ENCODE measurements at regions not wholly inside any gene's neighbourhood (a gene's known extent, or its start where the extent isn't known, plus 50 kb on each side); places are given as distances from the start of the nearest gene placed in this dataset.

DNA sequence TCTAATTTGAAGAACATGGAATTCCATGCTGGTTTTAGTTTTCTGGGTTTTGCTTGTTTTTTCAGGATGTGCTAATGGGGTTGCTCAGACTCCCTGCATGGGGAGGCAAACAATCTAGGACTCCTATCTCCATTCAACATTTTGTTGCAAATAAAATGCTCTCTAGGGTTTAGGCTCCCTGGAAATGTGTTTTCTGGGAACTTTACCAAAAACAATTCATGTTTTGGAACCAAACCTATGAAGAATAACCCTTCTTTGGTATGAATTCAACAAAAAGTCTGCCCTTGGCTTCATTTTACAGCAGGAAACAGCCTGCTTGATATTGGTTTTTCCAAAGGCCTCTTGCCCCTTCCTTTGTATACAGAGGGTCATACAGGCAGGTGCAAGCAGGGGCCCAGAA, 217.7 kb downstream of the FOXA2 start:
- peak in 1 of 2 experiments; percentile 51 for DNase-seq

DNA sequence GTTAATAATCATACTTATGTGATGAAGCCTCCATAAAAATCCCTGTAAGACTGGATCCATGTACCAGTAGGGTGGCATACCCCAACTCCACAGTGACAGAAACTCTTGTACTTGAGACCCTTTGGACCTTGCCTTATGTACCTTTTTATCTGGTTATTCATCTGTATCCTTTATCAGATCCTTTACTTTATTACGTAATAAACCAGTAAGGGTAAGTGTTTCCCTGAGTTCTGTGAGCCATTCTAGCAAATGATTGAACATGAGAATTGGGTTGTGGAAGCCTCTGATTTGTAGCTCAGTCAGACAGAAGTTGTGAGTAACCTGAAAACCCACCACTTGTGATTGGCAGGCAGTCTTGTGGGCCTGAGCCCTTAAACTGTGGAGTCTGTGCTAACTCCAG, 229.7 kb downstream of the FOXA2 start:
- DNase-seq, result no peak

DNA sequence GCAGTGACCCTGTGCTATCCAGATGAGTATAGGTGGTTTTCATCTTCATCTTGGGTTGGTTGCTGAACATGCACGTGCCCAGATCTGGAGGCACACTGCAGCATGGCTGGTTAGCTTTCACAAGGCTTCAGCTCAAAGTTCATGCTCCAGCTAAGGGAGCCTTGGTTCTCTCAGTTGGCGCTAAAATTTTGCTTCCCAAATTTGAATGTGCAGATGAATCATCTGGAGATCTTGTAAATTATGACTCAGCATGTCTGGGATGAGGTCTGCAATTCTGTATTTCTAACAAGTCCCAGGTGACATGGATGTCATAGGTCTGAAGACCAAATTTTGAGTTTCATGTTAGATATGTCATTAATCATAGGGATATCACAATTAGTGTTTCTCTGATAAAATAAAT, 230.8 kb downstream of the FOXA2 start:
- no peak for DNase-seq

DNA sequence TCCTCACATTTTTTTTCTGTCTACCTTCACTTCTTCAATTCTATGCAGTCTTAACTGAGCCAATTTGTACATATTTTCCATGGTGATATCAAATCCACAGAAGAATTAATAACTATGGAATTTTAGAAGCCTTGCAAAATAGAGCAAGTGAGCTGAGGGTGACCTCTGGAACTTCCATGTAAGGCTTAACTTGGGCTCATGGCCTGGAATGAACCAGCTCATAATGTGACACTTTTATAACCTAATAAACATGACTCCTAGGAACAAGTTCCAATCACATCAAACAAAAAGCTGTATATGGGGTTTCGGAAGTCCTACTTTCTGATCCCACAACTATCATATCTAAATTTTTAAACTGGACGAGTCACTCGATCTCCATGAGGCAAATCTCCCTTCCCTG, 232.4 kb downstream of the FOXA2 start:
- DNase-seq, result no peak

DNA sequence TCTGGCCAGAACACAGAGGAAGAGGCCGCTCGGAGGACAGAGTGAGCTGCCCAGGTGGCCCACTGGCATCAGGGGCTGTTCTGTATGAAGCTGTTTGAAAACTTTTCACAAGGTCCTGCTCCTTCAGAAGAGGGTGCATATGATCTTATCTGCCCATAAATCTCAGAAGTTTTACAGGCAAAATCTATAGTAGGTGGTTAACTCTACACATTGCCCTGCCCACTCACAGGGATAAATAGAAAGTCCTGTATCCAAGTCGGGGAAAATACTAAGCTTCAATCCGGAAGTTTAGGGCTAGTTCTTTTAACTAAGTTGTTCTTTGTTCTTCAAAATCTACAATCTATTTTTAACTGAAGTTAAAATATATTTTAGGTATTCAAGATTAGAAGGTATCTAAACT, 233.7 kb downstream of the FOXA2 start:
- DNase-seq, result no peak

DNA sequence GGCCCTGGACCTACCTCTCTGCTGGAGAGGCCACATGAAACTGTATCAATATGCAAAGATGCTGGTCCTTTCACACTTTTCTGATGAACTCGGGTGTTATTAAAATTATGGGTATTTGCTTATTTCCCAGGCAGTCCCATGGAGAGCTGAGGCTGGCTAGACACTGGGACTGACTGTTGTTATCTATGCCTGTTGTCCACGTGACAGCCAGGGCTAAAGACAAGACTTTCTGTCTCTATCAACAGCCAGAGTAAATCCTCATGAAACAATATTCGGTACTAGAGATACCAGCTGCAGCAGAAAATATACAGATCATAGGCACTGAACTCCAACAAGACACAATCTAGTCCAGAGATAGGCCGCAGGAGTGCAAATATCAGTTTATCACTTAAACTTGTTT, 236.4 kb downstream of the FOXA2 start:
- no peak for DNase-seq

DNA sequence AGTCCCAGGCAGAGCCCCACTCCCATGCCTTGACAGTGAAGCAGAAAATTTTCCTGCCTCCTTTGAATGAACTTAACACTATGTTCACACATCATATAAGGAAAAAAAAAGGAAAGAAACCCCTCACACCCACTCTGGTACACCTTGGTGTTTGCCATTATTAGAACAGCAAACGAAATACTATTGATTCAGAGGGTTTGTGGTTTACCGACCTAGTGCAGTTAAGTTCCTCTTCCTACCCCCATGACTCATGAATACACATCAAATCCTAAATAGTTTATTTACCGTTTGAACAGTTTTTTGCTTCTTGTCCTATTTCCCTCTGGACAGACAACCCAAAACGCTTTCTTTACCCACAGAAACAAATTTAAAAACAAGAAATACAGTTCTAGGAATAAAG, 237.7 kb downstream of the FOXA2 start:
- no peak for DNase-seq

DNA sequence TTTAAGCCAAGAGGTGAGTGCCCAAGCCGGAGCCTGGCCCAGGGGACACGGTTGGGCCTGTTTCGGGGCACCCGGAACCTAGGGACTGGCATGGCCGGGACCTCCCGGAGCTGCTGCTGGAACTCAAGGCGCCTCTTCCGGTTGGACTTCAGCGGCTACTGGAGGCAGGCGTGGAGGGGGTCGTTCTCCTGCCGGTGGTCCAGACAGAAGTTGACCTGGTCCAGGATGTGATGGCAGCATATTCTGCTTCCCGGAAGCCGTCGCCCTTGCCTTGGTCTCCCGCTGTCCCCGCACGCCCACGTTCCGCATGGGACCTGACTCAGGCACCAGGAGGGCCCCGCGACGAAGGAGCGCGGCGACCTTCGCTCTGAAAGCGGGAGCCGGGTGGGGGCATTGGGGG, 240.8 kb downstream of the FOXA2 start:
- DNase-seq, result no peak

DNA sequence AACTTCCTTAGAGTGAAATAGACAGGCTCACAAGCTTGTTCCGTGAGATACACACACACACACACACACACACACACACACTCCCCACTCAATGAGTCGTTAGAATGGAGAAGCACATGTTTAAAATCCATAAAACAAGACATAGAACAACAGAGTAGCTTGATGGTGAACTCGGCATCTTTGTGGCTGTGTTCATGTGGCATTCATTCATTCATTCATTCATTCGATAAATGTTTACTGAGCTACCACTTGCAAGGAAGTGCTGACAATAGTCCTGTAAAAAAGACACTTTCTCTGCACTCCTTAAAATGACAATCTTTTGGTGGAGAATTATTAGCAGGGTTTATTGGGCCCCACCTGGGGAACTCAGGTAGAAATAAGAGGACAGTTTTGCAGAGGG, 242.0 kb downstream of the FOXA2 start:
- no peak for DNase-seq

DNA sequence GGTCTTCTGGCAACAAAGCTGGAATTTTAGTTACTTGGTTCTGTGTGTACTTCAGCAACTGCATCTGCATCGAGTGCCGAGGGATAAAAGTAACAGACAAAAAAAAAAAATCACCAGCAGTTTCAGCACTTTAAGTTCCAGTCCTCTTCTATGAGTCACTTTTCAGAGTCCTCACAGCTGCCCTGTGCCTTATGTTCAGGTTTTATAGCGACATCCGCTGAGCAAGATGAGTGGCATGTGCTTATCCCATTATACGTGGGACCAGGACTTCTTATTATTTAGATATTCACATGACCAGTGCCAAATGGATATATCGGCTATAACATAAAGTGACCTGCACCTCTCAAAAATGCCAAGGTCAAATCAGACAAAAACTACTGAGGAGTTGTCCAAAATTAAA, 242.9 kb downstream of the FOXA2 start:
- no peak for DNase-seq

DNA sequence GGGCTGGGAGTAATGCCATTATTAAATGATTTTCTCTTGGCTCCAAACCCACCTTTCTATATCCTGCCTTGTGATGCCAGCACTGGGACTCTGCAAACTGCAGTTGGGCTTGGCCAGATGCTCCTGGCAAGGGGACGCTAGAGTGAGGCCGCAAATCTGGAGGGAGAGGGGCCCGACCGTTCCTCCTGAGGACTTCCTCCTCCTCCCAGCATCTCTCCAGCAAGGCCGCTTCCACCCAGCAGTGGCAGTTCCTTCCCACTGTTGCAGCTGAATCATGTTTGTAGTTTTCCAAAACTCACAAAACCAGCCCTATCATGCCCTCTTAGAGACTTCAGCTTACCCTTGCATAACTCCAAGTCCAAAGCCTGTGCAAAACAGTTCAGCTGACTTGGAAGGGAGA, 244.4 kb downstream of the FOXA2 start:
- DNase-seq, result peak in 1 of 2 experiments; percentile 15

DNA sequence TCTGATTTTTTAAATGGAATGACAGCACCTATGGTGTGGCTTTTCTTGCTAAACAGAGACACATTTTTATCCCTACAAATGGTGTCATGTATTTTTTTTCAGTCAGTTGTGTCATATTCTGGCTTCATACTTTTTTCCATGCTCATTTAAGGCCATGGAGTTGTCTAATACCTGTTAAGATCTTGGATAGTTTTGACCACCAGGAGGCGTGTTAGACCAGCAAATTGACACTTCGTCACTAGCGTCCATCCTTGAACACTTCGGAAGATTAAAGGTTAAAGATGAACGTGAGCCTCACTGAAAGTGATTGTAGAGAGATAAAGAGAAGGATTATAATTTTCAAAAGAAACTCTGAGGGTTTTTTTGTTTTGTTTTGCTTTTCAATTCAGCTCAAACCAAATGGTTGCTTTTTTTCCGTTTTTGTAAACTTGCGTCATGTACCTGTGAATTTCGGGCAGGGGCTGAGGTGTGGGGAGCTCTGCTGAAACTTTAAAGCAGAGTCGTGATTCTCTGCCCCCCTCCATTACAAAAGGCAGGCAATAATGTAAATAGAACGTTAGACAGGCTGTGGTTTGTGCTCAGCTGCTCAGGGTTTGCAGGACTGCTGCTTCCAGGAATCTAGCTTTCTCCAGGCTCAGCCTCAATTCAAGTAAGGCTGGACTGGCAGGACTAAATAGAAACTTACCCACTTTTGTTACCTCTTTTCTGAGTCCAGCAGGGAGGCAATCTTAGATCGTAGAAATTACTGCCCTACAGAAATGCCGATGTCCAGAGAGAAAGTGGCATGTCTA, 245.1 kb downstream of the FOXA2 start:
- peak; percentile 83 to 88 for DNase-seq

DNA sequence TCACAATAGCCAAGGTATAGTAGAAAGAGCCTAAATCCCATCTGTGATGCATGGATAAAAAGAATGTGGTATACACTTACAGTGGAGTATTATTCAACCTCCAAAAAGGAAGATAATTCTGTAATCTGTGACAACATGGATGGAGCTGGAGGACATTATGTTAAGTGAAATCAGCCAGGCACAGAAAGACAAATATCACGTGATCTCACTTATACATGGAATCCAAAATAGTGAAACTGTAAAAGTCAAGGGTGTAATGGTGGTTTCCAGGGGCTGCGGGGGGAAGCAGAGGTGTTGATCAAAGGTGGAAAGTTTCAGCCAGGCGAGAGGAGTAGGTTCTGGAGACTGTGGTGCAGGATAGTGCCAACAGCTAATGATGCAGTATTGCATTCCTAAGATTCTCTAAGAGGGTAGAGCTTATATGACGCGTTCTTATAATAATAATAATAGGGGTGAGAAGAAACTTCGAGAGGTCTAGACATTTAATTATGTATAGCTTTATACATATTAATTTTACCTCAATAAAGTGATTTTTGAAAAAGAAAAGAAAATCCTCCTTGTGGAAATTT, 246.1 kb downstream of the FOXA2 start:
- DNase-seq, result no peak

DNA sequence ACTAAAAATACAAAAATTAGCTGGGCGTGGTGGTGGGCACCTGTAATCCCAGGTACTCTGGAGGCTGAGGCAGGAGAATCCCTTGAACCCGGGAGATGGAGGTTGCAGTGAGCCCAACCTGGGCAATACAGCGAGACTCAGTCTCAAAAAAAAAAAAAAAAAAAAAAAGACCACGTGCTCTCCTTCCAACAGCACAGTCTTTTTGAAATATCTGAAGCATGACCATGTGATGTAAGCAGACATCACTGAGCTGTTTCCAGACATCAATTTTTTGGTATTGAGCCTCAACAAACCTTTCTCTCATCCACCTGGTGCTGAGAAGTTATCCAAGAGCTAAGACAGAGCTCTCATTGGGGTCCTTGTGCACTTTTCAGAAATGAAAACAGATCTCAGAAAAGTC, 249.2 kb downstream of the FOXA2 start:
- DNase-seq, result no peak

DNA sequence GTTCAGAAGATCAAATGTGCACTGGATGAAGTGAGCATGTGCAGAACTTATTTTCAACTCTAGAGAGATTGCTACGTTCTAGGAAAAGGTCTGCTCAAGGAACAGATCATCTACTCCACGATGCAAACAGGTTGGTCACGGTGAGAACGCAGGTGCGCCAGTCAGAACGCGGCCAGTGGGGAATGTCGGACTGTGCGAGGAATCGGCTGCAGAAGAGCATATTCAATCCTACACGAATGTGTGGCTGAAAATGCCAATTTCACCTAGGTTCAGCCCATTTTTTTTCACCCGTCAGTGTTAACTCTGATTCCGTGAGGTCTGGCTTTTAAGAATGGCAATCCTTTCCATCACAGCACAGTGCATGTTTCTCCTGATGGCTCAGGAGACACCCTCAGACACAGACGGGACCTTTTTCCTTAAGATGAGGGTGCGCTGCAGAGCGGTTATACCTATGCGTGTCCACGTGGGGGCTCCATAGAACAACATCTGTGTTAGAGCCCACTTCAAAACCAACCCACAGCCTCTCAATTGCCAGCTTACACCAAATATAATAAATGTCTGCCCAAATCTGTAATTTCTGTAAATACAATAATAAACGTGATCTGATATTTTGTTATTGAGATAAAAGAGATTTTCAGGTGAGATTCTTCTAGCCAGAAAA, 250.4 kb downstream of the FOXA2 start:
- peak; percentile 72 to 74 for DNase-seq

DNA sequence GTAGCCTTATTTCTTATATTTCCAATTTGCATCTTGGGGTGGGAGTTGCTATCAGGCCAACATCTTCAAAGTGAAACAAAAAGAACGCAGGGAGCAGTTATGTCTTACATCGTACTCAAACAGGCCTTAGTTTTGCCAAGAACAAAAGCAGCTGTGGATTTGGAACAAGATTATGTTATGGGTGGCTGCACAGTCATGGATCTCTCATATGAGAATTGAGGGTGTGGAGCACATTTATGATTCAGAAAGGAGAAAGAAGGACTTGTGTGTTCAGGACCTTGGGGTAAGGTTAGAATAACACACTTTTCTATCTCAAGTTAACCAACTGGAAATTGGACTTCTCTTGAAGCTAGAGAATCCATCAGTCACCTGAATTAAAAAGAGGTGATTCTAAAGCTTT, 259.9 kb downstream of the FOXA2 start:
- no peak for DNase-seq

DNA sequence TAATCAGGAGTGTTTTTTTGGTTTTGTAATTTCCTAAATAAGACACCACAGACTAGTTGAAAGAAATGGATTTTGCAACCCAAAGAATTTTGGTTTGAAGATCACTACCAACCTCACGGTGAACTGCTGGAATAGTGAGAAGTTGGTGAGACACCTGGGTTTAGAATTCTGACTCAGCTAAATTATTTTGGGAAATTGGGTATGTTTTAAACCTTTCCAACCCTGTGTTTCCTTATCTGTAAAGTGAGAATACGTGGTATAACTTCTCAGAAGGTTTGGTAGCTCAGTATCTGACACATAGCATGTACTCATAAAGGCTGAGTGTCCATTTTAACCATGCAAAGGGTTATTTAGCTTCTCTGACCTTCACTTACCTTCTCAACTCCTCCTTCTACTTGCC, 261.9 kb downstream of the FOXA2 start:
- no peak for DNase-seq

DNA sequence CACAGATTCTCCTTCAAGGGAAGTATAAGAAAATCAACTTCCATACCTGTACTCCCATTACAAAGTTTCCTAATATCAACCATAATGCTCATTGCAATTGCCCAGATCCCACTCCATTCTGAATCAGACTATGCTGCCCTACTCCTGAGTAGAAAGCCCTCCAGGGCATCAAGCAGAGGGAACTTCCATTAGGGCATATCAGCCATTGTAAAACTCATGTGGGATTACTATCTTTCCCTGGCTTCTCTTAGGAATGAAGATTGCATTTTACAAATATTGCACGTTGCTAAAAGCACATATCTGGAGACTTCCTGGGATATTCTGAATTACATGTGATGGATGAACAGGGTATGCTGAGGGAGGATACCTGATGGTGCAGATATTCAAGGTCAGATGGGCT, 263.2 kb downstream of the FOXA2 start:
- DNase-seq, result no peak

DNA sequence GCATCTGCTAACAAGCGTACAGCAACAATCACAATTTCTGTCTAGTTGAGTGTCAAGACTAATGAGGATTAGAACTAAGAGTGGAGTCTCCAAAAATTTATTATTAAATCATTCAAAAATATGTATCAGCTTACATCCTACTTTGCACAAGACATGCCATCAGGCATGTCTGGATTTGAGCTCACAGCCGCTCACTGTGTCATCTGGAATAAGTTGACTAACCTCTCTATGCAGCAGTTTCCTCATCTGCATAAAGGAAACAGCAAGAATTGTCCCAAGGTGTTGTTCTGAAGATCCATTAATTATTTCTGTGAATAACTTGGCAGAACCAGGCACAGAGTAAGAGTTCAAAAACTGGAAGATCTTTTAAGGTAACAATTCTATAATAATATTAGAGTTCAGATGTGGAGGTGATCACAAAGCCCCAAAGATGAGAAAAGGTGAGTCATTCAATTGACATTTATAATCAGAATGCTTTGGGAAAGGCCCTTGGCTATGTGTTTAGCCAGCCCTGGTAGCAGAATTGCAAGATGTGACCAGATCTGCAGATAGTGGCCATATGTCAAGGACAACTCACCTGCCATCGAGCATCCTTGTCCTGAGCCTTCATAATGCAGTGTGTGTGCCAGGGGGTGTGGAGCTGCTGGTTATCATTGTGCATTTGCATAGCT, 264.0 kb downstream of the FOXA2 start:
- DNase-seq, result no peak

DNA sequence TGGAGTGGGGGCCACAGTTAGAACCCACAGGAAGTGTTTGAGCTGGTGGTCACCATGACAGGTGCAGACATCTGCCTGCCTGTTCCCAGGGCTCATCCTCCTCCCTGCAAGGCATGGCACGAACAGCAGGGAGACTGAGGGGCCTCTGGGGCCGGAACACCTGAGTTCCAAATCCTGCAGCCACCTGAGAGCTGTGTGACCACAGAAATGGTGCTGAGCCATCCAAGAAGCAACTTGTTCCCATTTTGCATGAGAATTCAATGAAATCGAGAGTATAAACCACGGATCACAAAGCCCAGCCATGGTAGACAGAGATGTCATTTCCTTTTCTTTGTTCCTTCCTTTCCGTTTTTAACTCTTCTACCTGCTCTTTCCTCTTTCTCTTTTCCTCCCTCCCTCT, 268.6 kb downstream of the FOXA2 start:
- DNase-seq, result no peak

DNA sequence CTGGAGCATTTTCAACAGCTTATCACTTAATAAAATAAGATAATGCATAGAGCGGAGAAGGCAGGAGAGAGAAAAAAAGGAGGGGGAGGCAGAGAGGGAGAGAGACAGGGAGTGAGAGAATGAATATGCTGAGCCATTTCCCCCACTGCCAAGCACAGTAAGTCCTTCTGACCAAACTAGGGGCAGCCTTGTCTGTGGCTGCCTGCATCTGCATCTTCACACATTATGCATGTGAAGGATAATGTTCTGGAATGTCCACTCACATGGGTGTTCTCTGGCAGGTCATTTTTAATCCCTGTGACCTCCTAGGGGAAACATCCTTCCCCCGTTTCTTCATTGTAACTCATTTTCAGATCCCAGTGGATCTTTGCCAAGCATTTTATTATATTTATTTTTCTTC, 269.3 kb downstream of the FOXA2 start:
- DNase-seq, result no peak

DNA sequence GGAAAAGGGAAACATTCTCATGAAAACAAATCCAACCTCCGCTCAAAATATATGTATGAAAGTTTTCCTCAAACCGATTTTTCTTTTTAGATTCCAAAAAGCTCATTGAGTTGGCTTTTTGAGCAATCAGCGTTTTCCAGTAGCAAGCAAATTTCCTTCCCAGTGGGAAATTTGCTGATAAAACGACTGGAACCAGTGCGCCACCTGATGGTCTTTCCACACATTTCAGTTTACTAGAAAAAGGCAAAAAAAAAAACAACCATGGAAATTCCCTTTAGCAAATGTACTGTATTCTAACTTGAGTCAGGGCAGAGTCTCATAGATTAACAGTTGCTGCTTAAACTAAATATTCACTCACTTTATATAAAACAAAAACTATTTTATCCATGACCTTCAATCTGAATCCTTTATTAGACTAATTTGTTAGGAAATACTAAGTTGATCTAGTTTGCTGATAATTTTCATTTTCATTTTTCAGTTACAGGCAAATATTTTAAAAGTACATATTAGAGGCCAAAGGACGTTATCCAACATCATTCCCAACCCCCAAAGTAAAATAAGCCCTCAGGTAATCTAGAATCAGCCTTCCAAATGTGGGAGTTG, 271.5 kb downstream of the FOXA2 start:
- DNase-seq, result peak; percentile 17 to 54

DNA sequence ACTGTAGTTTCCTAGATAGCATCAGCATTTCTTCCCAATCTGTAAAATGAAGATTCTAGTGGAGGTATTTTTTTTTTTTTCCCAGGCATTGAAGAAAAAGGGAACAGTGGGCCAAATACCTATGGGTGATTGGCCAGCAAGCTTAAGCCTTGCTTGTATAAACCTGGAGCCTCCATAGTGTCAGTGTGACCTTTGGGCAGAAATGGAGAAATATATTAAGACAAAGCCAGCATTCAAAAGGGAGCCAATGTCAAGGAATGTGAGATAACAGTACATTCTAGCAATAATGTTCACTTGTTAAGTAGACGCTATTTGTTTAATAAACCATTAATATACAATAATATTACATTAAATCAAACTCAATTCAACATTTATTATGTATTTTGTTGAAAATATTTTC, 275.4 kb downstream of the FOXA2 start:
- DNase-seq, result no peak
